ENCODE measurements at regions not wholly inside any gene's neighbourhood (a gene's known extent, or its start where the extent isn't known, plus 50 kb on each side); places are given as distances from the start of the nearest gene placed in this dataset.

GRCh38 chr17:54102246-54102645, 279.5 kb downstream of the KIF2B start:
- no peak for DNase-seq (ENCODE audit: low spot score)
- Histone ChIP-seq H3K27me3 (no peaks in the 10 kb centered on the region), H3F3A (ENCODE audit: low read depth) (no peaks in the 10 kb centered on the region), H3K9me3 (ENCODE audit: low read depth) (no peaks in the 10 kb centered on the region), H3K27ac (no peak overlapping the region), H3K4me1 (no peaks in the 10 kb centered on the region), H3K79me2 (ENCODE audit: low read depth) (no peaks in the 10 kb centered on the region), H4K20me1 (ENCODE audit: low read depth) (no peaks in the 10 kb centered on the region), H3K36me3 (no peaks in the 10 kb centered on the region), H3K9ac (no peak overlapping the region), H3K4me2 (no peak overlapping the region), H3K4me3 (no peak overlapping the region), H2AFZ (replicated peaks) (no peak overlapping the region)
- no peaks in the 10 kb centered on the region for H3K27me3 Mint-ChIP-seq (ENCODE audit: insufficient read depth, low read depth)
- H3K36me3 Mint-ChIP-seq = no peaks in the 10 kb centered on the region
- H3K9me3 Mint-ChIP-seq = peaks cover 27% of the 10 kb centered on the region
- no peak for TF ChIP-seq EZH2 (IDR thresholded peaks at IDR 0.05)
- TF ChIP-seq CTCF (IDR thresholded peaks at IDR 0.05) = no peak
- H3K27ac Mint-ChIP-seq = no peak overlapping the region
- no peak overlapping the region for H3K4me3 Mint-ChIP-seq
- no peaks in the 10 kb centered on the region for H3K4me1 Mint-ChIP-seq

GRCh38 chr17:54111576-54111975, 288.8 kb downstream of the KIF2B start:
- Histone ChIP-seq H4K20me1 (ENCODE audit: low read depth) (no peaks in the 10 kb centered on the region), H3K27me3 (no peaks in the 10 kb centered on the region), H3K9ac (no peak overlapping the region), H3F3A (ENCODE audit: low read depth) (no peaks in the 10 kb centered on the region), H3K4me1 (no peaks in the 10 kb centered on the region), H3K79me2 (ENCODE audit: low read depth) (no peaks in the 10 kb centered on the region), H3K27ac (no peak overlapping the region), H3K4me3 (no peak overlapping the region), H3K36me3 (no peaks in the 10 kb centered on the region), H3K9me3 (ENCODE audit: low read depth) (no peaks in the 10 kb centered on the region), H3K4me2 (no peak overlapping the region), H2AFZ (replicated peaks) (no peak overlapping the region)
- Mint-ChIP-seq H3K36me3 (no peaks in the 10 kb centered on the region), H3K27me3 (ENCODE audit: insufficient read depth, low read depth) (no peaks in the 10 kb centered on the region), H3K27ac (no peak overlapping the region), H3K4me1 (no peaks in the 10 kb centered on the region), H3K4me3 (no peak overlapping the region), H3K9me3 (peaks cover 2% of the 10 kb centered on the region)
- TF ChIP-seq EZH2phosphoT487 (IDR thresholded peaks at IDR 0.05) = no peak
- TF ChIP-seq EZH2 (IDR thresholded peaks at IDR 0.05) = no peak
- no peak for TF ChIP-seq CTCF (IDR thresholded peaks at IDR 0.05)
- DNase-seq (ENCODE audit: low spot score) = no peak

- no peak overlapping the region for H3K27ac Mint-ChIP-seq
- no peak overlapping the region for H3K4me2 ChIP-seq
- no peaks in the 10 kb centered on the region for H3K36me3 Mint-ChIP-seq
- TF ChIP-seq EZH2phosphoT487 (IDR thresholded peaks at IDR 0.05) (no peak), EZH2 (IDR thresholded peaks at IDR 0.05) (no peak), CTCF (IDR thresholded peaks at IDR 0.05) (no peak)
- no peaks in the 10 kb centered on the region for H3K27me3 Mint-ChIP-seq (ENCODE audit: insufficient read depth, low read depth)
- H3K27ac ChIP-seq = no peak overlapping the region
- H3K9me3 Mint-ChIP-seq = peaks cover 5% of the 10 kb centered on the region
- no peaks in the 10 kb centered on the region for H3K36me3 ChIP-seq
- H3K27me3 ChIP-seq = no peaks in the 10 kb centered on the region
- no peak for DNase-seq (ENCODE audit: low spot score)
- no peaks in the 10 kb centered on the region for H3K4me1 ChIP-seq
- no peak overlapping the region for H3K4me3 Mint-ChIP-seq
- H3F3A ChIP-seq (ENCODE audit: low read depth) = no peaks in the 10 kb centered on the region
- H3K9ac ChIP-seq = no peak overlapping the region
- no peaks in the 10 kb centered on the region for H4K20me1 ChIP-seq (ENCODE audit: low read depth)
- no peak overlapping the region for H2AFZ ChIP-seq (replicated peaks)
- H3K9me3 ChIP-seq (ENCODE audit: low read depth) = peaks cover 5% of the 10 kb centered on the region
- H3K4me1 Mint-ChIP-seq = no peaks in the 10 kb centered on the region
- no peaks in the 10 kb centered on the region for H3K79me2 ChIP-seq (ENCODE audit: low read depth)
- no peak overlapping the region for H3K4me3 ChIP-seq
Measured at GRCh38 chr17:54117452-54117851, 294.7 kb downstream of the KIF2B start.

- Histone ChIP-seq H3K27me3 (no peaks in the 10 kb centered on the region), H3K27ac (no peak overlapping the region), H3K4me3 (no peak overlapping the region), H3K9ac (no peak overlapping the region), H3K4me1 (no peaks in the 10 kb centered on the region), H3K4me2 (no peak overlapping the region), H4K20me1 (ENCODE audit: low read depth) (no peaks in the 10 kb centered on the region), H2AFZ (replicated peaks) (no peak overlapping the region), H3K36me3 (no peaks in the 10 kb centered on the region), H3F3A (ENCODE audit: low read depth) (no peaks in the 10 kb centered on the region), H3K9me3 (ENCODE audit: low read depth) (peaks cover 5% of the 10 kb centered on the region), H3K79me2 (ENCODE audit: low read depth) (no peaks in the 10 kb centered on the region)
- Mint-ChIP-seq H3K27me3 (ENCODE audit: insufficient read depth, low read depth) (peaks cover 2% of the 10 kb centered on the region), H3K27ac (no peak overlapping the region), H3K4me1 (no peaks in the 10 kb centered on the region), H3K9me3 (peaks cover 25% of the 10 kb centered on the region), H3K36me3 (no peaks in the 10 kb centered on the region), H3K4me3 (no peak overlapping the region)
- DNase-seq (ENCODE audit: low spot score) = no peak
- no peak for TF ChIP-seq EZH2phosphoT487 (IDR thresholded peaks at IDR 0.05)
- no peak for TF ChIP-seq CTCF (IDR thresholded peaks at IDR 0.05)
- TF ChIP-seq EZH2 (IDR thresholded peaks at IDR 0.05) = no peak
Measured at GRCh38 chr17:54124456-54124855, 301.7 kb downstream of the KIF2B start.

All from neural progenitor cell (in vitro differentiated cells).